Thyroid gland (tissue), 4 donors: ENCODE measurements at regions not wholly inside any gene's neighbourhood (a gene's known extent, or its start where the extent isn't known, plus 50 kb on each side); places are given as distances from the start of the nearest gene placed in this dataset.

Experiments used
- CTCF ChIP-seq, 6 experiments: fragments of 200-600 bp in 3 of 6; fragments of 450-650 bp in 3 of 6; sonication (generic) in 3 of 6; IDR thresholded peaks; one replicate each; pipeline ENCODE4 v1.5.1; 2016 to 2019; ENCODE audit warnings: antibody characterized with exemption in 6 of 6, mild to moderate bottlenecking in 2 of 6, inconsistent platforms in 1 of 6, moderate library complexity in 1 of 6
- POLR2A ChIP-seq, 2 donors: fragments of 450-650 bp; IDR thresholded peaks; one replicate each; pipeline ENCODE4 v1.6.1; 2017; ENCODE audit warnings: antibody characterized with exemption in 2 of 2, mild to moderate bottlenecking in 2 of 2, moderate library complexity in 1 of 2

DNA sequence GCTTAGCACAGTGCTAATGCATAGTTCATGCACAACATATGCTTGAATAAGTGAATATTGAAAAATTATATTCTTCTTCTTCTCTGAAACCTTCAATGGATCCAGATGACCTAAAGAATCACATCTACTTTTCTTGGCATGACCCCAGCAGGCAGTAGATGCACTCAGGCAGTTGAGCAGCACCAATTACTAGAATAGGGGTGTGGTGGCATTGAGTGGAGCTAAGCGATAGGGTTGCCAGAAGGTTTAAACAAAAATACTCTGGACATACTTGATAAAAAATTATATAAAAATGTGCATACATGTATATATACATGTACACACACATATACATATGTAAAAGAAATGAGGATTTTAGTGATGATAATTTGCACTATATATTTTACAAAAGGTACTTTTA is 81.8 kb downstream of the NFKBIZ start:
- TF ChIP-seq CTCF (IDR thresholded peaks at IDR 0.05) (no peak), POLR2A (IDR thresholded peaks at IDR 0.05) (no peak)
